PFSK-1 (cell line): ENCODE measurements at regions not wholly inside any gene's neighbourhood (a gene's known extent, or its start where the extent isn't known, plus 50 kb on each side); places are given as distances from the start of the nearest gene placed in this dataset.

ENCODE experiments used
- POLR2AphosphoS5 ChIP-seq: IDR thresholded peaks from 2 replicates; pipeline ENCODE4 v1.6.1; 2012; ENCODE audit warnings: low read depth, mild to moderate bottlenecking, control low read depth, low read length, moderate library complexity
- TAF1 ChIP-seq: IDR thresholded peaks from 2 replicates; pipeline ENCODE4 v1.6.1; 2012; ENCODE audit warnings: low read length, control low read depth, borderline replicate concordance; ENCODE audit not compliant: insufficient read depth

DNA sequence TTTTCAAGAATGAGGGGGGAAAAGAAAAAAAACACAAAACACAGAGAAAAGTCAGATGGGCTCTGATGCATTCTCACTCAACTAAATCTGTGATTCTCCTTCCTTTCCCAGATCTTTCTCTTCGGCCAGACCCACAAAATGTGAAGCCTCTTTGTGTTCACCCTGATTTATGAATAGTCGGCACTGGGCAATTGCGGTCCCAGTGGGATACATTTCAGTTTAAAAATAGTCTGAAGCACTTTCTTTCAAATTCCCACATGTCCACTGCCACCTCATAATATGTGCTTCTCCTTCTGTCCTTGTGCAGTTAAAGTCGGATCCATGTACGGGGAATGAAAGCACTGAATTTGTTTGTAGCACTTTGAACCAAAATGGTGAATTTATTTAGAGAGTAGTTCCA, 995.4 kb upstream of the WWC1 start:
- TF ChIP-seq POLR2AphosphoS5, result no peak
- no peak for TF ChIP-seq TAF1
